GM10266 (cell line): ENCODE measurements at regions not wholly inside any gene's neighbourhood (a gene's known extent, or its start where the extent isn't known, plus 50 kb on each side); places are given as distances from the start of the nearest gene placed in this dataset.
"Not testable (repeated sequence)": the region's sequence is repeated elsewhere in the genome, so short reads cannot be mapped to it uniquely, and the experiment has no call there.

Experiments
- DNase-seq: peaks from one replicate; pipeline ENCODE4 v3.0.0; 2012; ENCODE audit errors: extremely low spot score
- TF ChIP-seq, protein P1 (sequence below): IDR thresholded peaks from 2 replicates; pipeline ENCODE4 v1.5.1; 2012; ENCODE audit warnings: mild to moderate bottlenecking, low read depth; ENCODE audit not compliant: control insufficient read depth, insufficient read depth; ENCODE audit errors: missing control alignments

DNA sequence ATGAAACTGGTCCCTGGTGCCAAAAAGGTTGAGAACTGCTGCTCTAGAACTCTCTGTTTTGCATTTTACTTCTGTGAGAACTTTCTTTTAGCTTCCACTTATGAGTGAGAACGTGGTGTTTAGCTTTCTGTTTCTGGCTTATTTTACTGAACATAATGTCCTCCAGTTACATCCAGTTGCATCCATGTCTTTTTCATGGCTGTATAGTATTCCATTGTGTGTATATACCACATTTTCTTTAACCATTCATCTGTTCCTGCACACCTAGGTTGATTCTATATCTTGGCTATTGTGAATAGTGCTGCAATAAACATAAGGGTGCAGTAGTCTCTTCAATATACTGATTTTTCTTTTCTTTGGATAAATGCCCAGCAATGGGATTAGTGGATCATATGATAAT is 165.7 kb downstream of the NPR3 start:
- TF ChIP-seq, protein P1, sequence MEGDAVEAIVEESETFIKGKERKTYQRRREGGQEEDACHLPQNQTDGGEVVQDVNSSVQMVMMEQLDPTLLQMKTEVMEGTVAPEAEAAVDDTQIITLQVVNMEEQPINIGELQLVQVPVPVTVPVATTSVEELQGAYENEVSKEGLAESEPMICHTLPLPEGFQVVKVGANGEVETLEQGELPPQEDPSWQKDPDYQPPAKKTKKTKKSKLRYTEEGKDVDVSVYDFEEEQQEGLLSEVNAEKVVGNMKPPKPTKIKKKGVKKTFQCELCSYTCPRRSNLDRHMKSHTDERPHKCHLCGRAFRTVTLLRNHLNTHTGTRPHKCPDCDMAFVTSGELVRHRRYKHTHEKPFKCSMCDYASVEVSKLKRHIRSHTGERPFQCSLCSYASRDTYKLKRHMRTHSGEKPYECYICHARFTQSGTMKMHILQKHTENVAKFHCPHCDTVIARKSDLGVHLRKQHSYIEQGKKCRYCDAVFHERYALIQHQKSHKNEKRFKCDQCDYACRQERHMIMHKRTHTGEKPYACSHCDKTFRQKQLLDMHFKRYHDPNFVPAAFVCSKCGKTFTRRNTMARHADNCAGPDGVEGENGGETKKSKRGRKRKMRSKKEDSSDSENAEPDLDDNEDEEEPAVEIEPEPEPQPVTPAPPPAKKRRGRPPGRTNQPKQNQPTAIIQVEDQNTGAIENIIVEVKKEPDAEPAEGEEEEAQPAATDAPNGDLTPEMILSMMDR, result no peak
- DNase-seq, result no peak

DNA sequence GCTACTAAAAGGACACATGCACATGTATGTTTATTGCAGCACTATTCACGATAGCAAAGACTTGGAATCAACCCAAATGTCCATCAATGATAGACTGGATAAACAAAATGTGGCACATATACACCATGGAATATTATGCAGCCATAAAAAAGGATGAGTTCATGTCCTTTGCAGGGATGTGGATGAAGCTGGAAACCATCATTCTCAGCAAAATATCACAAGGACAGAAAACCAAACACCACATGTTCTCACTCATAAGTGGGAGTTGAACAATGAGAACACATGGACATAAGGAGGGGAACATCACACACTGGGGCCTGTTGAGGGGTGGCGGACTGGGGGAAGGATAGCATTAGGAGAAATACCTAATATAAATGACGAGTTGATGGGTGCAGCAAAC is 168.2 kb downstream of the NPR3 start:
- not testable (repeated sequence) for DNase-seq

DNA sequence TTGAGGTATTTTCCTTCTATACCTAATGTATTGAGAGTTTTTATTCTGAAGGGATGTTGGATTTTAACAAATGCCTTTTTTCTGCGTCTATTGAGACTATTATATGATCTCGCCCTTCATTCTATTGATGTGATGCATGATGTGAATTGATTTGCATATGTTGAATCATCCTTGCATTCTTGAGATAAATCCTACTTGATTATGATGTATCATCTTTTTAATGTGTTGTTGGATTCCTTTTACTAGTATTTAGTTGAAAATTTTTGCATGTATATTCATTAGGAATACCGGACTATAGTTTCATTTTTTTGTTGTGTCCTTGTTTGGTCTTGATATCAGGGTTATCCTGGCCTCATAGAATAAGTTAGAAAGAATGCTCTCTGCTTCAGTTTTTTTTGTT is 169.7 kb downstream of the NPR3 start:
- TF ChIP-seq, protein P1, result no peak
- no peak for DNase-seq

DNA sequence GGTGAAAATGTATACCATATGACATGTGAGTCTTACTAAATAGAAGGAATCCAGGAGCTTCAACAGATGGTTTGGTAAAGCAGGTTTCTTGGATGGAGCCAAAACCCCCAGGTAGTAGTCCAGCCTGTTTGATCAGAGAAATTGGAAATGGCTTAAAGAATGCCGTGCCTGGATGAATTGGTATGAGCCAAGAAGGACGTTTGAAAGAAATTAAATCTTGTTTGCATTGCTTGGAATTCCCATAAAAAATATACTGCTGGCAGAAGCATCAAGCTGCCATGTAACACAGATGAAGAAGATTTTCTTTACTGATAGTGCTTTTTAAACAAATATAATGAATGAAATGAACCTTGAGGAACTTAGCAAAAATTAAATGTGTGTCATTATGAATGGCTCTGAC is 176.3 kb downstream of the NPR3 start:
- TF ChIP-seq, protein P1, result no peak
- no peak for DNase-seq

DNA sequence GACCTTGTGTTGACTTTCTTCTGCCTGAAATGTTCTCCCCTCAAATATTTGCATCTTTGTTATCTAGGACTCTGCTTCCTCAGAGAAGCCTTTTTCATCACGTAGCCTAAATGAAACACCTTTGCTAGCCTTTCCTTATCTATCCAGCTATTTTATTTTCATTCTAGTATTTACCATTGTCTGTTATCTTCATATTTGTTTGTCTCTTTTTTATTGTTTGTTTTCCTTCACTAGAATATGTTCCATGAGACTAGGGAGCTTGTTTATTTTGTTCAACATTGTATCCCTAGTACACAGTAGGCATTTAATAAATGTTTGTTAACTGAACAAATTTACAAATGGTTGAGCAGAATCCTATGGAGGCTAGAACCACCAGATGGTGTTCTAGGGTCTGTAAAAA is 178.0 kb downstream of the NPR3 start:
- TF ChIP-seq, protein P1, result no peak
- no peak for DNase-seq

DNA sequence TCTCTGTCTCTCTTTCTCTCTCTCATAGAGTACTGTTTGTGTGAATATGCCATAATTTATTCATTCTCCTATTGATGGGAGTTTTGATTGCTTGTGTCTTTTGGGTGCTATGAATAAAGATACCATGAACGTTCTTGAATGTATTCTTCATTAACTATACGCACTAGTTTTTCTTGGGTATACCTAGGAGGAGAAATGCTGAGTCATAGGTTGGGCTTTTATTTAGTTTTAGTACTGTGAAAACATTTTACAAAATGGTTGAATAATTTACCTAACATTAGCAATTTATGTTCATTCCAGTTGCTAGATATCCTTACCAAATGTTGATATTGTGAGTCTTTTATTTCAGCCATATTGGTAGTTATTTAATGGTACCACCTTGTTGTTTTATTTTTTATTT is 192.5 kb downstream of the NPR3 start:
- TF ChIP-seq, protein P1, result no peak
- DNase-seq, result no peak

DNA sequence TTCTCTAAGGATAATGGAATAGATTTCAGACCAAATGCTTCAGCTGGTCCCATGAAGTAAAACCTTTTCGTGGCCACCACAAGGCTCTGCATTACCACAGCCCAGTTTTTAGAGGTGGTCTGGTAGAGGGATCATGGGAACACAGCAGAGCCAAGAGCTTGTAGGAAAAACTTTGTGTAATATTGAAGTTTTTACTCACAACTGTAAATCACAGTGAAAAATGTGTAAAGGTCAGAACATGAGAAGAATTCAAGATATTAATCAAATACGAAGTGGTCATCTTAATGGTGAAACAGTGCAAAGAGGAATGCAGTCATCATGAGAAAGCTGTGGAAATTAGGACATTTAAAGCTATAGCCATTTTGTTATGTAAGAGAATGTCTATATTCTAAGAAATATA is 197.5 kb downstream of the NPR3 start:
- DNase-seq, result no peak

DNA sequence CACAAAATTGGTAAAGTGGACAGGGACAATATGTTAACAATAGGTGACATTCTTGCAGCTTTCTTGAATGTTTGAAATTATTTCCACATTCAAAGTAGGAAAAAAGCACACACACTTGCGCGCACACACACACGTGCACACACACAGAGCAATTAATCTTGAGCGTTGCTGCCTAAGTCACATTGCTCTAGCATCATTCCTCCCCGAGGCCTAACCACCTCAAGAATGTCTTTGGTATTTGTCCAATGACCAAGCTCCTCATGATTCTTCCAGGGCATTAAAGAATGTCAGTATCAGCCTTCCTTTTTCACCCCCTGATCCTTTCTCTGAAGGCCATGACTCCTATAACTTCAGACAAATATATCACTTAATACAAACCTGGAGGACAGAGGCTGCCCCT is 198.1 kb downstream of the NPR3 start:
- no peak for DNase-seq
- TF ChIP-seq, protein P1, result no peak

More for the DNA sequence above, 197.5 kb downstream of the NPR3 start:
- TF ChIP-seq, protein P1, result no peak
